ENCODE measurements at regions not wholly inside any gene's neighbourhood (a gene's known extent, or its start where the extent isn't known, plus 50 kb on each side); places are given as distances from the start of the nearest gene placed in this dataset.

DNA sequence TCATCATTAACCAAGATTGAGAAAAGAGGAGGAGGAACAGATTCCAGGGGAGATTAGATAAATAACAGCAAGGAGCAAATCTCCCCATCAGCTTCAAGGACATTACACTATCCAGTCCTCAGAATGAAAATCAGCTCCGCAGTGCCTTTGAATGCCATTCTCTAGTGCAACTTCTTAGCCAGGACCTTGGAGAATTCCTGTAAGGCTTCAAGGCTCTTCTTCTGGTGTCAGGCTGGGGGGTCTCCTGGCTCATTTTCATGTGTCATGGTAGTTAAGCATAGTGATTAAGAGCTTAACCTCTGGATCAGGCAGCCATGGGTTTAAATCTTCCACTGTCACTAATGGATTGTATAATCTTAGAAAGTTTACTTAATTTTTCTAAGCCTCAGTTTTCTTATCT, 137.3 kb upstream of the CCL2 start:
- no peak for DNase-seq

DNA sequence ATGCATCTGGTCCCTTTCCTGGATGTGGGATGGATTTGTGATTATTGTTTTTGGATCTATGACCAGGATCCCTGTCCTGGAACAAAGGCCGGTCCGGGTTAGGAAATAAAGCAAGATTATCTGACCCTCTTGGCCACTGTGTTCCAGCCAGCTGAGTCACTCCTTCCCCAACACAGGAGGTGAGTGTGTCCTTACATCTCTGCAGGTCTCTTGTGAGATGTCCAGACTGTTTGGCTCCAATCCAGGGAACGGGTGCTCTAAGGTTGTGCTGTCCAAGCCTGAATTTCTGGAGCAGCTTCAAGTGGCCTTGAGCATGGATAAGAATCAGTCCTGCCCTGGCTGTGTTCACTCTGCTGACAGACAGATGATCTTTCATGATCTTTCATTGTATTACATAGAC, 136.5 kb upstream of the CCL2 start:
- DNase-seq, result no peak

DNA sequence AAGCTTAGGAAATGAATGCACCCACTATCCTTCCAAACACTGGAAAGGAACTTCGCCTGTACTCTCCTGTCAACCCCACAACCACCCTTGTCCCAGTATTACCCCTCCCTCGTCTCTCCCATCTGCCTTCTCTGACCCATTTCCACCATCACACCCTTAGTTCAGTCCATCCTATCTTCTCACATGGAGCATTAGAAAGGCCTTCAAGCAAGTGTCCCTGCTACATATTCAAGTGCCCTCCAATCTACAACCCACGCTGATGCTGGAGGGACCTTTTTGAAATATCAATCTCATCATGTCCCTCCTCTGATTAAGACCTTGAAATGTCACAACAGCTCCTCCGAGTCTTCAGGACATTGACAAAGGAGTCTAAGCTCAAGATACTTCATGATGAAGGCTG, 133.8 kb upstream of the CCL2 start:
- no peak for DNase-seq

DNA sequence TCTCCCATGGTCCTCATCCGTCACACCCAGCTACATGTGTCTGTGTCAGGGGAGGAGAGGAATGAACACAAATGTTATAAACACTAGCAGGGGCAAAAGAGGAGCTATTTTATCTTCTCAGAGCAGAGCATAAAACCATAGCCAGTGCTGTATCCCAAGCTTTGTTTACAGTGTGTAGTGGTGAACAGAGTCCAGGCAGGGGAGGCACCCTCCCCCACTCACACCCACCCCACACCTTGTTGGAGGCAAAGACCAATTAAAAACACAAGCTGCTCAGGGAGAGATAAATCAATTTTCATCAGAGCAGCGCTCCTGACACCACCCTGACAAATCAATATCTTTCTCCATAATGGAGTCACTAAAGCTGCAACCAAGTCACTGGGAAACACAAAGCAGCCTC, 132.6 kb upstream of the CCL2 start:
- DNase-seq, result no peak

DNA sequence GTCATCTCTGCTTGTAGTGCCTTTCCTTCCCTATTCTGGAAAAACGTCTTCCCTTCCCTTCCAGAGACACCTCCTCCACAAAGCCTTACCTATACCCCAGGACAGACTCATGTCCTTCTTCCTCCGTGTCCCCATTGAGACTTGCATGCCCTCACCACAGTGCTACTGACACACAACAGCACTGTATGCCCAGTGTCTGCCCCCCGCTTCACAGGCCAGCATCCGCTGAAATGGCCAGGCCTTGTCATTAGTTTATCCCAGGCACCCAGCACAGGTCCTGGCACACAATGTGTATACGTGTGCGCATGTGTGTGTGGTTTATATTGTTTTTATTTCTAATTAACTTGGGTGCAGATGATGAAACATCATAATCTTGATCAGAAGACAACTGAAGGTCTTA, 130.1 kb upstream of the CCL2 start:
- DNase-seq, result no peak

DNA sequence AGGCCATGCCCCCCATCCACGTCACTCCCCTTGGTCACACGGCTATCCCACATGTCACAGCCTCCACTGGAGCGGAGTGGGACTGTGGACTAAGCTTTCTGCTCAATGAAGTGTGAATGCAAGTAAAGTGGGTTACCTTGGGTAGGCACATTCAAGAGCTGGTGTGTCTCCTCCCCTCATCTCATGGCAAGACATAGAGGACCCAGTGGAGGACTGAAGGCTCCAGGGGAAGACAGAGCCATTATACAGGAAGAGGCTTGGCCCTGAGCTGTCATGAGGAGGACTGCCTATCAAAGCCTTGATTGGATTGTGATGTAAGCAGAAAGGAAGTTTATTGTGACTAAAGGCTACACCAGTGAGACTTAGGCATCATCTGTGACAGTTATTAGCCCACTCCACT, 129.2 kb upstream of the CCL2 start:
- no peak for DNase-seq

DNA sequence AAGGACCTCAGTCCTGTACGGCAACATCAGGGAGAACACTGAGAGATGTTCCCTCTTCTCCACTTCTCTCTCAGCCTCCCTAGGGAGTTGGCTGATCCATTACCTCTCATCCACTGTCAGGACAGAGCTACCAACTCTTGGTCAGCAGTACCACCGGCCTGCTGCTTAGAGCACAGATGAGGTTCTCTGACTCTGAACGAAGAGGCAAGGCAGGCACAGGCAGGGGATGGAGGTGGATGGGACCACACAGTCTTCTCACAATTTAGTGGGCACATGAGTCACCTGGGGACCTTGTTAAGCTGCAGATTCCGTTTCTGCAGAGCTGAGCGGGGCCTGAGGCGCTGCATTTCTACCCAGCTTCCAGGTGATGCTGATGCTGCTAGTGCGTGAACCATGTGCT, 128.6 kb upstream of the CCL2 start:
- DNase-seq, result no peak

DNA sequence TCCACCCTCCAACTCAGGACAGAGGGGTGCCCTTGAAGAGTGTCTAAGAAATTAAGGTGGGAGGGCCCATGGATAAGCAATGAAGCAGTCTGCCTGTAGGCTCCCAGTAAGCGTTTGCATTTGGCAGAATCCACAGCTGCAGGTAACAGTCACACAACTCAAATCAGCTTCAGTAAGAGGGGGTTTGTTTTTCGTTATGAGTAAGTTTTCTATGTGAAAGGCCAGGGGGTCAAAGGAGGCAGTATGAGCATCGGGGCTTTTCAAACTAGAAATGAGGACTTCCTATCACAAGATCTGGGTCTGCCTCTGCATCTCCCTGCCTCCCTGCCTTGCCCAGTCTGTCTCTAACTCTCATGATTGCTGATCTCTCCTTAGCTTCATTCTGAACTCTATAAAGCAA, 128.1 kb upstream of the CCL2 start:
- DNase-seq, result no peak

DNA sequence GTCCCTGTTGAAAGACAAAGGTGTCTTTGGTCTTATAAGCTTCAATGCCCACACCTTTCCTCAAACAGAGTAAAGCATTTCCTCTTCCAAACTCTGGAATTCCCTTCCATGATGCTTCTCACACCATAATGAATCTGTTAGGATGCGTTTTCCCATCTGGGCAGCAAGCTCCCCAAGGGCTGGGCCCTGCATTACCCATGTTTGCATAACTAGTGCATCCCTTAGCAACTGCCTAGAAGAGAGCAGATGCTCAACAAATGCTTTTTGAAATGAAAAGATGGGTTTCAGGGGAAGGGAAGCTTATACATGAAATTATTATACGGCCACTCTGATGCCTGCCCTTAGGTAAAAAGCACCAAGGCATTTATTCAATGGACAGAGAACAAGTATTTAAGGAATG, 124.5 kb upstream of the CCL2 start:
- DNase-seq, result no peak

DNA sequence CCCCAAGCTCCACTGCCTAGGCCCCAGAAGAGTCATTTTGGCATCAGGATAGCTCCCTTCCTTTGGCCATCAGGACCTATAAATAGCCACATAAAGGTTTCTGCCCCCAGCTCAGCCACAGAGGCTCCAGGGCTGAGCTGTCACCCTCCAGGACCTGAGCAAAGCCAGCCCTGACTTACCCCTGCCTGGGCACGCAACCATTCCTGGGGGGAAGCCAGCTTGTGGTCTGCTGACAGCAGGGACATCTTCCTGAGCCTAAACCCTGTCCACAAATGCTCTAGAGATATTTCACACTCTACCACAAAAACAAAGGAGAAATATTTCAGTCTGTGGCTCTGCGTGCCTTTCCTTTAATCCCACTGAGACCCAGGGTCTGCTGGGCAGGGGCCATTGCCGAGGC, 123.7 kb upstream of the CCL2 start:
- DNase-seq, result no peak

DNA sequence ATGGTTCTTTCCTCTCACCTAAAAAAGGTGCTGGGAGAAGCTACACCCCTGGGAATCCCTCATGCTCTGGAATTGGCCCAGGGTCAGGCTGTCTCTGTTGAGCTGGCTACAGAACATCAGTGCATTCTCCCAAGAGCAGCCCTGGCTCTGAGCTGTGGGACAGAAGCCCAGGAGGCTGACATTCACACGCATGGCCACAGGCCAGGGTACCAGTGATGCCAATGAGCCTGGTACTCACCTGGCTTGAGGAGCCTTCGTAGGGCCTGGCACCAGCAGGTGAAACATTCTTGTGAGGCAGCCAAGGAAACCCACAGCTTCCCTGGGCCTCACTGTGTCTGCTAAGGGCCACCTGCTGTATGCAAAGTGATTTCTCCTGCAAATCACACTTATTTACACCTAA, 121.7 kb upstream of the CCL2 start:
- DNase-seq, result no peak

DNA sequence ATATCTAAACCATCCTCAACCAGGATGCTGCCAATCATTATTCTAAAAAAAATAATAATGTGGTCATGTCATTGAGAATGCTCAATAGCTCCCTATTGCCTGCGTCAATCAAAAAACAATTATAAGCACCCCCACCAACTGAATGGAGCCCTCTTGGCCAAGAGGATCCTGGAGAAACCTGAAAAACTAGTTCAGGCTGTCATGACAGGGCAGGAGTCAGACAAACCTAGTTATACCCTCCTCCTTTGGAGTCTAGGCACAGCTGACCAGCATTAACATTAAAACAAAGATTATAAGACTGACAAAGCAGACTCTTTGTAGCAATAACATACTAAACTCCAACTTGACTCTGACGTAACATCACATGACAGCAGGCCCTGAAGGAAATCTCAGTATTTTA, 119.2 kb upstream of the CCL2 start:
- no peak for DNase-seq

DNA sequence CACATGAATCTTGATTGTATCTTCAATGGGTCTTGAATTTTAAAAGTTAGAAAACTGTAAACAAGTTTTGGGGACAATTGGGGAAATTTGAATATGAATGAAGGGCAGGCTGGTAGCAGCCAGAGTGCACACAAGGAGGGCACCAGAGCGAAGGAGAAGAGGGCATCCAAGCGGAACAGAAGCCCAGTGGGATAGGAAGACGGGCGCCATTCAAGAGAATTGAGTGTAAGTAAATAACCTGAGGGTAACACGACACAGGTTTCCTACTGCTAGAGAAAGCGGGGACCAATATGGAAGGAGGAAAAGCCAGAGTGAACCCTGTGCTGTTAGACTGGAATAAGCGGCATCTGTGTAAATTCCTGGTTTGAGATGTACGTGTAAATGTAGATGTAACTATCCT, 115.1 kb upstream of the CCL2 start:
- no peak for DNase-seq

DNA sequence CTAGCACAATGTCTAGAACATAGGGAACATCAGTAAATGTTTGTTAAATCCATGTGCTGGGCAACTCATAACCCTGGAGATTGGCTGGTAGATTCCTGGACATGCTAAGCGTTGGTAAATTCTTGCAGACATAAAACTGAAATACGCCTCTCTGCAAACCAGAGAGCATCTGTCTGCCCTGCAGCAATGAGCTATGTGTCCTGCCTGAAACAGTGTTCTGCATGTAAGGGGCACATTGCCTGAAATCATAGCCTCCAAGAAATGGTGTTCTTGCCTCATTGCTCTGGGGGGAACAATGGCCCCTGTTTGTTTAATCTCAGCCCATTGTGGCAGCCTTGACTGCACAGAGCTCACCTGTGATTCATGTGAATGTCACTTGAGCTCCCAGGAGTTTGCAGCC, 113.5 kb upstream of the CCL2 start:
- DNase-seq, result no peak

DNA sequence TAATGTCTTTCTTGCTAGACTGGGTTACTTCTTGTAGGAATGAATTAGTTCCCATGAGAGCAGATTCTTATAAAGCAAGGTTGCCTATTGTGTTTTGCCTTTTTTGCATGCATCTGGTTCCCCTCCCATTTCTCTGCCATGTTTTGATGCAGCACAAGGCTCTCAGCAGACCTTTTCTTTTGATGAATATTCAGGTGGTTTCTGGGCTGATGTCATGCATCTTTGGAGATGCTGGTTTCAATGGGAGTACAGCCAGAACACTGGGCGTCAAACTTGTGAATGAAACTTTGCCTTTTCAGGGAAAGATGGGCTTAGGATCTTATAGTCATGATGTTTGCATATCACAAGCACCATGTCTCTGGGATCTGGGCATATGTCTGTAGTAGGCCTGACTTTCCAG, 111.7 kb upstream of the CCL2 start:
- DNase-seq, result no peak

DNA sequence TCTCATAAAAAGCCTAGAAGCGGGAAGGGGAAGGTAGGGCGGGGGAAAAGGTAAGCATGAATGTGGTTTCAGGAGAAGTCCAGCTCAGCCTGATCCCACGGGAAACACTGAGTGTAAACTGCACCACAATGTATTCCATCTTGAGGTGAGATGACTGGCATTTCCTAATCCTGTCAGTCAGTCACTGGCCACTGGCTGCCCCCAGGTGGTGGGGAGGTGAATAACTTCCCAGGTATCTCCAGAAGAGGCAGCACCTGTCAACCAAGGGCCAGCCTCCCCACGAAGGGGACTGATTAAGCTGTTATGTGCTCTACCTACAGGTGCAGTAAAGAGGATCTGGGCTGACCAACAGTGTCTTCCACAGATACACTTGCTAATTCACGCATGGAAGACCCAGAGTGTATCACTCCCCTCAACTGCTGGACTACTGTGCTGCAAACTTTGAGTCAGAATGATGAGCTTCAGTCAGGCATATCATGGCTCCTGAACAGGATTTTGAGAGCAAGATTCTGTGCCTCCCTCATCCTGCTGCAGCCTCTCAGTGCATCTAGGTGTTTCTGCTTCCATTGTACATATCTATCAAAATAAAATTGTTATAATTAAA, 108.5 kb upstream of the CCL2 start:
- DNase-seq, result peak; percentile 33

DNA sequence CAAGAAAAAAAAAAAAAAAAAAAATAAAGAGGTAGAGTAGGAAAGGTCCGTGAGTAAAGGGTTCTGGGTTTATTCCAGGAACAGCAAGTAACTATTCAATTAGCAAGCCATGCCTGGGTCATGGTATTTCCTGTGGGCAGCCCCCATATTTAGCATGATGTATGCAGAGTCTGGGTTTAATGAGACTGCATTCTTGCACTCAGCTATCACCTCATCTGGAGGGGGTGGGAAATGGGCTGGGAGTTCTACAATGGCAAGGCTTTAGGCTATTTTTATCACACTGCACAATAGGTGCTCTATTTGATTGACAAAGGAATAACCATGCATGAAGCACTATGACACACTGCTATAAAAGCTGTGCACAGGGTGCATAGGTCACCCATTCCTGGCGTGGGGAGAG, 104.0 kb upstream of the CCL2 start:
- no peak for DNase-seq

DNA sequence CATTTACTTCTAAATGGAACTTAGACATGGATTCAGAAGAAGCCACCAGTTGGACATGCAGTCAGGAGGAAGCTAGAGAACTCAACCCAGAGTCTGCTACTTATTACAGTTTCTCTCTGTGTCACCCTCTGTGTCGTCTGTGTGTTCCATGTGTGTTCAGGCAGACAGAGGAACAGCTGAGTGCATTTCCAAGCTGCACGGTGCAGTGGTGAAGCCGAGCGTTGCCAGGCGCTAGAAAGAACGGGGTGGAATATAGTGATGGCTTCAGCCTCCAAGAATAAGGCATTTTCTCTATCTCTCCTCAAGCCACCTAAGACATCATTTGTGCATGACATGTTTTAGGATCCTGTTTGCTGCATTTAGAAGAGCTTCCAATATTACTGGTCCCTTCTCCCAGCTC, 101.1 kb upstream of the CCL2 start:
- DNase-seq, result no peak

DNA sequence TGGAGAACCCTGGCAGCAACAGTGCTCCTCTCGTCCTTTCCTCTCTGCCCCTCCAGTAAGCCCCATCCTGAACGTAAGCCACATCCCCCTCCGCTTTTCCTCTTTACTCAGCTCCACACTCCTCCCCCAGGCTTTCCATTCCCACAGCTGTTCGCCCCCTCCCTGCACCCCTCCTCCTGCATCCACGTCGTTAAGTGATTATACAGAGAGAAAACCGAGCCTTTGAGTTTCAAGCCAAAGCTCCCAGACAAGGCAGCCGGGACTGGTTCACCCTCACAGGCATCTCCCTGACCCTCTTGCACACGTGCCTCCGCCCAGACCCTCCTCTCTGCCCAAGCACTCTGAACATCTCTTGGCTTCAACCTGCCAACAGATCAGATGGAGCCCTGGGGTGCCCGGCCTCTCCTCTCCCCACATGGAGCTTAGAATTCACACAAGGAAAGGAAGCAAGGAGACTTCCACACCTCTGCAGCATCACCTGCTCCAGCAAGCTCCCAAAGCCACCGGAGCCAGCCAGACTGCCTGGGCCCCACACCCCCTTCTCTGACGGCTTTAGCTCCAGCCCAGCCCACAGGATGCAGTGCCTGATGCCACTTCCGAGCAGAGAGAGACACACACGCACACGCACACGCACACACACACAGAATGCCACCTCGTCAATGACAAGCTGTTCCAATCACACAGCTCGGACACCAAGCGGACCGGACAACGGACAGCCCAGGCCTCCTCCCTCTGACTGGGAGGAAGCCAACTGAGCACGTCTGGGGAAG, 99.9 kb upstream of the CCL2 start:
- no peak for DNase-seq

DNA sequence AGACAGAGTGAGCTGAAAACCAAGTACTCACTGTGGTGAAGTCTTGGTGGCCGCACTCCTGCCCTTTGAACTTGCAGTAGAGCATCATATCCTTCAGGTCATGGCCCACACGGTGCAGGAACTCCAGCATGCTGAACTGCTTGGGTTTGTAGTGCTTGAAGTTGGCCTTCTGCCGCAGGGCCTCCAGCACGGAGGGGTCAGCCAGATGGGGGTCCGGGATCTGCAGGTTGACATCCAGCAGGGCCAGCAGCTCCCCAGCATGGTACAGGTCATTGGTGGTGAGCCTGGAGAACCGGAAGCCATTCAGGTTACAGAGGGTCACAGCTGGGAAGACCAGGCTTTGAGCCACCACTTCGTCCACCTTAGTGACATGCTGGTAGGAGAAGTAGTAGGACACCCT, 99.1 kb upstream of the CCL2 start:
- no peak for DNase-seq

DNA sequence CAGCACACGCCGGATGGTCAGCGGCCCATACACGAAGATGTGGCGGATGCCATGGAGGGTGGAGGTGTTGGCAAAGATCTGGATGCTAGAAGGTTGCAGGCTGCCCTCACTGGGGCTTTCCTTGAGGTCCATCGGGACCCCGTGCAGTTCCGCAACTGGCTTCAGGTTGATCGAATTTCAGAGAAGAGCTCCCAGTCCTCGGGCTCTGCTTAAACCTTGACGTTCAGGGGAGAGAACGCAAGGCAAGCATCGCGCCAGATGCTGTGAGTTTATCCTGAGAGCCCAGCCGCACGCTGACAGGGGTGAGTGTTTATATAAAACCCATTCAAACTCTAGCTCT, 98.7 kb upstream of the CCL2 start:
- DNase-seq, result no peak

DNA sequence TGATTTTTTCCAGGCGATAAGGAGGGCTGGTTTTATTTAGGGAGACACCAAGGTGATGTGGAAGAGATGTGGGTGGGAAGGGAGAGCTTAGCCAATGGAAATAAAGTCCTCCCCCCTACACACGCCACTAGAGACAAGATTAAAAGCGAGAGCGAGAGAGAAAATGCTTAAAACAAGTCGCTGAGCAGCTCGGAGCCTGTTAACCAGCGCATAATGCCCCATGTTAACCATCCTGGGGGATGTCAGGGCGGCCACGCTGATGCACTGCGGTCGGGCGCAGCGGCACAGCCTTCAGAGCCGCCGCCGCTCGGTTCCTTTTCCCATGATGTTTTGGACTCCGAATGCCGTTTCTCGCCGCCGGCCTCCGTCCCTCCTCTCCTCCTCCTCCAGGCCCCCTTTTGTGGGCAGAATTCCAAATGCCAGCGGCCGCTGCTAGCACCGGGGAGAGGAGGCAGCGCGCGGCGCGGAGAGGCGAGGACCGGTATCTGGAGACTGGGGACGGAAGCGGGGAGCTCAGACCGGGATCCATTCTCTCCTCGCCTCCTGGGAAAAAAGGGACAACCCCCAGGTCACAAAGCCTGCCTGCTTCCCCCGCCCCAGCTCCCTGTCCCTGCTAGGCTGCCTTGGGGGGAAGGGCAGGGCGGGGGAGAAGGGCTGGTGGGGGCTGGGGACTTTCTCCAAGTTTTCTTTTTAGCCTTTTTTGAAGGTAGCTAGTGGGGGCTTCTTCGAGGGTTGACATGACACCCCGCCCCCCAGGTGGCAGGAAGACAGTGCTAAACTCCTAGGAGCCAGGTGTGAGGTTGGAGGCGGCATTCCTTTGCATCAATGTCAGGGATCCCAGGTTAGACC, 98.1 kb upstream of the CCL2 start:
- no peak for DNase-seq

DNA sequence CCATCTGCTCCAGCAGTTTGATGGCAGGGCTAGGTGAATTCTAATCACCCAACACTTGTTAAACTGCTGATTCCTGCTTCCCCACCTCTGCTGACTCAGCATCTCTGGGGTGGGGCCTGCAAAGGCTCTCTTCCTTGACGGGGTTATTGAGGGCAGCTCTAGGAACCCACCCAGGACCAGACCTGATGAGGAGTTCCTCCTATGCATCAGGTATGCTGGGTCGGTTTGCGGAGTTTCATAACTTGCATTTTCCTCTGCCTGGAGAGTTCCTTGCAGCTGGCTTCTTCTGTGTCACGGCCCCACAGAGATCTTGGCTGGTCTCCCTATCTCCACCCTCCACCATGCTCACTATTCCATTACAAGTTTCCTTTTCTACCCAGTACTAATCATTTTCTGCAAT, 93.4 kb upstream of the CCL2 start:
- DNase-seq, result no peak

DNA sequence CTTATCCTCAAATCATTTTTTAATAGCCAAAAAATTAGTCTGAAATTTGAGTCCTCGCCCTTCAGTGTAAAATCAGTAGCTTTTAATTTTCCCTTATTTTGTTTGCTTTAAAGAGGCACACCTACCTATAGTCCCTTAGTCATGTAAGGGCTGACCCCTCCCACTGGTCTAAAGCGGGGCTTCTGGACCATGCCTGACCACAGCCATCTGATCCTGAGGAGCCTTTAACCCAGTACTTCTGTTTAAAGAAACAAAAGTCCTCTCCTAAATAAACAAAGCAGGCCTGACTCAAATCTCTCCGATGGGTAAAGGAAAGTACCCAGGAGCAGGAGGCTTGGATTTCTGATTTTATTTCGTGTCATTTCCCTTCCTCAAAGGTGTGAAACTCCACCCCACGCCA, 92.0 kb upstream of the CCL2 start:
- no peak for DNase-seq

All from activated gamma-delta T cell treated with Interleukin-2 at 50 U/mL for 16 hours (primary cell).